ENCODE measurements at regions not wholly inside any gene's neighbourhood (a gene's known extent, or its start where the extent isn't known, plus 50 kb on each side); places are given as distances from the start of the nearest gene placed in this dataset.

- Histone ChIP-seq H3K4me3 (ENCODE audit: insufficient read depth, low read length, poor library complexity, severe bottlenecking) (no peak overlapping the region), H3F3A (ENCODE audit: insufficient read depth) (no peaks in the 10 kb centered on the region), H3K36me3 (ENCODE audit: low read length) (no peaks in the 10 kb centered on the region), H3K9me2 (replicated peaks; ENCODE audit: insufficient read depth, low read length) (no peaks in the 10 kb centered on the region), H3K9ac (ENCODE audit: low read length) (no peak overlapping the region), H4K20me1 (ENCODE audit: low read depth, low read length) (no peaks in the 10 kb centered on the region), H2AFZ (ENCODE audit: low read depth, low read length, severe bottlenecking) (no peak overlapping the region), H3K79me2 (ENCODE audit: insufficient read depth, low read length) (no peaks in the 10 kb centered on the region), H3K27me3 (ENCODE audit: low read length) (no peaks in the 10 kb centered on the region), H3K27ac (ENCODE audit: low read depth, low read length) (no peak overlapping the region), H3K4me2 (ENCODE audit: low read depth, low read length, poor library complexity, severe bottlenecking) (no peak overlapping the region), H3K9me3 (ENCODE audit: insufficient read depth, low read length) (no peaks in the 10 kb centered on the region)
- no peak for TF ChIP-seq EZH2phosphoT487 (conservative IDR thresholded peaks at IDR 0.05; ENCODE audit: low read length)
- TF ChIP-seq CTCF (IDR thresholded peaks at IDR 0.05; ENCODE audit: insufficient read depth, low read length, poor library complexity, severe bottlenecking): no peak
These were observed 258.8 kb downstream of the CYP26B1 start for GRCh38 chr2:71888751-71889445.

GRCh38 chr2:71887196-71887595, 260.5 kb downstream of the CYP26B1 start:
- Histone ChIP-seq H3K27me3 (ENCODE audit: low read length) (no peaks in the 10 kb centered on the region), H3K9me3 (ENCODE audit: insufficient read depth, low read length) (no peaks in the 10 kb centered on the region), H3K27ac (ENCODE audit: low read depth, low read length) (no peak overlapping the region), H3F3A (ENCODE audit: insufficient read depth) (no peaks in the 10 kb centered on the region), H3K9ac (ENCODE audit: low read length) (no peak overlapping the region), H2AFZ (ENCODE audit: low read depth, low read length, severe bottlenecking) (no peak overlapping the region), H3K9me2 (replicated peaks; ENCODE audit: insufficient read depth, low read length) (no peaks in the 10 kb centered on the region), H3K4me3 (ENCODE audit: insufficient read depth, low read length, poor library complexity, severe bottlenecking) (no peak overlapping the region), H3K36me3 (ENCODE audit: low read length) (no peaks in the 10 kb centered on the region), H3K79me2 (ENCODE audit: insufficient read depth, low read length) (no peaks in the 10 kb centered on the region), H4K20me1 (ENCODE audit: low read depth, low read length) (no peaks in the 10 kb centered on the region), H3K4me2 (ENCODE audit: low read depth, low read length, poor library complexity, severe bottlenecking) (no peak overlapping the region)
- TF ChIP-seq CTCF (IDR thresholded peaks at IDR 0.05; ENCODE audit: insufficient read depth, low read length, poor library complexity, severe bottlenecking): no peak
- no peak for TF ChIP-seq EZH2phosphoT487 (conservative IDR thresholded peaks at IDR 0.05; ENCODE audit: low read length)

GRCh38 chr2:71886241-71886640, 261.4 kb downstream of the CYP26B1 start:
- no peak for TF ChIP-seq CTCF (IDR thresholded peaks at IDR 0.05; ENCODE audit: insufficient read depth, low read length, poor library complexity, severe bottlenecking)
- no peaks in the 10 kb centered on the region for H3K9me2 ChIP-seq (replicated peaks; ENCODE audit: insufficient read depth, low read length)
- H2AFZ ChIP-seq (ENCODE audit: low read depth, low read length, severe bottlenecking): no peak overlapping the region
- H3K4me3 ChIP-seq (ENCODE audit: insufficient read depth, low read length, poor library complexity, severe bottlenecking): no peak overlapping the region
- no peaks in the 10 kb centered on the region for H3K27me3 ChIP-seq (ENCODE audit: low read length)
- H3F3A ChIP-seq (ENCODE audit: insufficient read depth): no peaks in the 10 kb centered on the region
- H3K4me2 ChIP-seq (ENCODE audit: low read depth, low read length, poor library complexity, severe bottlenecking): no peak overlapping the region
- H3K9ac ChIP-seq (ENCODE audit: low read length): no peak overlapping the region
- H3K36me3 ChIP-seq (ENCODE audit: low read length): no peaks in the 10 kb centered on the region
- no peaks in the 10 kb centered on the region for H3K79me2 ChIP-seq (ENCODE audit: insufficient read depth, low read length)
- H4K20me1 ChIP-seq (ENCODE audit: low read depth, low read length): no peaks in the 10 kb centered on the region
- H3K9me3 ChIP-seq (ENCODE audit: insufficient read depth, low read length): no peaks in the 10 kb centered on the region
- no peak overlapping the region for H3K27ac ChIP-seq (ENCODE audit: low read depth, low read length)
